Smooth muscle cell (in vitro differentiated cells): ENCODE measurements at regions not wholly inside any gene's neighbourhood (a gene's known extent, or its start where the extent isn't known, plus 50 kb on each side); places are given as distances from the start of the nearest gene placed in this dataset.

ENCODE experiments used
- DNase-seq: peaks from one replicate; lab custom pipeline; 2025; ENCODE audit not compliant: unreplicated experiment; lab: John Stamatoyannopoulos, UW
- H2AFZ ChIP-seq: fragments of 200-600 bp; sonication (generic); 2 replicates; pipeline ENCODE4 v1.6.0; 2016; ENCODE audit warnings: antibody characterized with exemption, low read depth, mild to moderate bottlenecking
- H3F3A ChIP-seq: fragments of 200-600 bp; sonication (generic); 2 replicates; pipeline ENCODE4 v1.6.0; 2017; ENCODE audit warnings: antibody characterized with exemption, low read depth
- H3K27ac ChIP-seq: fragments of 200-600 bp; sonication (generic); 2 replicates; pipeline ENCODE4 v1.5.1; 2016; ENCODE audit warnings: low read depth, mild to moderate bottlenecking
- H3K27me3 ChIP-seq: fragments of 200-600 bp; sonication (generic); 2 replicates; pipeline ENCODE4 v1.6.1; 2016; ENCODE audit warnings: low read depth, mild to moderate bottlenecking
- H3K36me3 ChIP-seq: fragments of 200-600 bp; sonication (generic); 2 replicates; pipeline ENCODE4 v1.5.1; 2016; ENCODE audit warnings: low read depth
- H3K4me1 ChIP-seq: fragments of 200-600 bp; sonication (generic); 2 replicates; pipeline ENCODE4 v1.5.1; 2016; ENCODE audit warnings: low read depth
- H3K4me2 ChIP-seq: fragments of 200-600 bp; sonication (generic); 2 replicates; pipeline ENCODE4 v1.6.0; 2016; ENCODE audit warnings: mild to moderate bottlenecking
- H3K4me3 ChIP-seq: fragments of 200-600 bp; sonication (generic); 2 replicates; pipeline ENCODE4 v1.5.1; 2016; ENCODE audit warnings: mild to moderate bottlenecking
- H3K79me2 ChIP-seq: fragments of 200-600 bp; sonication (generic); 2 replicates; pipeline ENCODE4 v1.6.0; 2016; ENCODE audit warnings: low read depth, mild to moderate bottlenecking
- H3K9ac ChIP-seq: fragments of 200-600 bp; sonication (generic); 2 replicates; pipeline ENCODE4 v1.6.0; 2016; ENCODE audit warnings: low read depth
- H3K9me3 ChIP-seq: fragments of 200-600 bp; sonication (generic); replicated peaks from 2 replicates; pipeline ENCODE4 v1.5.1; 2016; ENCODE audit warnings: low read depth
- H4K20me1 ChIP-seq: fragments of 200-600 bp; sonication (generic); 2 replicates; pipeline ENCODE4 v1.6.0; 2016; ENCODE audit warnings: low read depth
- CTCF ChIP-seq: fragments of 200-600 bp; sonication (generic); IDR thresholded peaks from 2 replicates; pipeline ENCODE4 v1.5.1; 2017; ENCODE audit warnings: borderline replicate concordance, mild to moderate bottlenecking, antibody characterized with exemption; ENCODE audit not compliant: insufficient read depth, poor library complexity, severe bottlenecking
- WGBS: methylation state at CpG from one replicate; pipeline ENCODE4 v1.1.7; 2016; ENCODE audit warnings: low lambda C conversion rate; 5-methylcytosine and 5-hydroxymethylcytosine counted together

GRCh38 chr5:96609369-96609768 lies 52.8 kb upstream of the CAST start:
- DNase-seq, result no peak
- Histone ChIP-seq H3K9ac (no peak overlapping the region), H4K20me1 (no peaks in the 10 kb centered on the region)

GRCh38 chr5:96610747-96611146 lies 51.4 kb upstream of the CAST start:
- H3K9ac ChIP-seq, result no peak overlapping the region
- H3K4me3 ChIP-seq, result no peak overlapping the region
- no peaks in the 10 kb centered on the region for H3K36me3 ChIP-seq
- H3K27ac ChIP-seq, result no peak overlapping the region
- no peaks in the 10 kb centered on the region for H3K27me3 ChIP-seq
- no peaks in the 10 kb centered on the region for H3K9me3 ChIP-seq
- no peak for TF ChIP-seq CTCF
- no peaks in the 10 kb centered on the region for H3K79me2 ChIP-seq
- no peak overlapping the region for H2AFZ ChIP-seq
- WGBS, result 77% methylated on average over 4 of the region's 4 CpGs
- H3K4me1 ChIP-seq, result peaks cover 8% of the 10 kb centered on the region
- no peaks in the 10 kb centered on the region for H4K20me1 ChIP-seq
- H3F3A ChIP-seq, result no peaks in the 10 kb centered on the region
- H3K4me2 ChIP-seq, result no peak overlapping the region
- DNase-seq, result no peak

More at GRCh38 chr5:96609369-96609768, 52.8 kb upstream of the CAST start:
- Histone ChIP-seq H3K9me3 (no peaks in the 10 kb centered on the region), H3K79me2 (no peaks in the 10 kb centered on the region), H3K4me2 (no peak overlapping the region), H3F3A (no peaks in the 10 kb centered on the region), H2AFZ (no peak overlapping the region), H3K4me1 (peaks cover 2% of the 10 kb centered on the region), H3K4me3 (no peak overlapping the region), H3K27me3 (no peaks in the 10 kb centered on the region), H3K36me3 (no peaks in the 10 kb centered on the region), H3K27ac (no peak overlapping the region)
- no peak for TF ChIP-seq CTCF
- WGBS, result 88% methylated on average over 1 of the region's 1 CpG

- WGBS, result 76% methylated on average over 2 of the region's 2 CpGs
- no peak overlapping the region for H2AFZ ChIP-seq
These were observed 50.2 kb upstream of the CAST start for GRCh38 chr5:96611946-96612345.

More at GRCh38 chr5:96611946-96612345, 50.2 kb upstream of the CAST start:
- no peak overlapping the region for H3K4me2 ChIP-seq
- no peak for TF ChIP-seq CTCF
- H3F3A ChIP-seq, result no peaks in the 10 kb centered on the region
- no peaks in the 10 kb centered on the region for H3K36me3 ChIP-seq
- H3K27me3 ChIP-seq, result no peaks in the 10 kb centered on the region
- no peak overlapping the region for H3K27ac ChIP-seq
- DNase-seq, result no peak
- peaks cover 8% of the 10 kb centered on the region for H3K4me1 ChIP-seq
- no peaks in the 10 kb centered on the region for H3K79me2 ChIP-seq
- no peak overlapping the region for H3K9ac ChIP-seq
- H3K4me3 ChIP-seq, result no peak overlapping the region
- H3K9me3 ChIP-seq, result no peaks in the 10 kb centered on the region
- H4K20me1 ChIP-seq, result no peaks in the 10 kb centered on the region
